Activated T-cell treated with anti-CD3 and anti-CD28 coated beads, Interleukin-2, amount 50 U/mL, for 4 hours (primary cell): ENCODE measurements at regions not wholly inside any gene's neighbourhood (a gene's known extent, or its start where the extent isn't known, plus 50 kb on each side); places are given as distances from the start of the nearest gene placed in this dataset.

ENCODE experiments used
- ATAC-seq, 2 donors: fragments of 200-7000 bp; cut with Tn5 transposase; one replicate each; pipeline ENCODE4 v1.10.0; 2021
- DNase-seq: peaks from one replicate; pipeline ENCODE4 v3.0.0-alpha.2; 2020
- H3K27me3 Mint-ChIP-seq: one replicate; pipeline ENCODE4 v1.8.0; 2021; ENCODE audit warnings: low read depth, mixed read lengths
- H3K36me3 Mint-ChIP-seq: one replicate; pipeline ENCODE4 v1.8.0; 2022; ENCODE audit warnings: mixed read lengths; ENCODE audit not compliant: insufficient read depth
- H3K4me1 Mint-ChIP-seq: one replicate; pipeline ENCODE4 v1.8.0; 2021; ENCODE audit warnings: low read depth, mixed read lengths
- H3K4me3 Mint-ChIP-seq: one replicate; pipeline ENCODE4 v1.8.0; 2021; ENCODE audit warnings: mild to moderate bottlenecking, moderate library complexity, mixed read lengths
- H3K9me3 Mint-ChIP-seq: one replicate; pipeline ENCODE4 v1.8.0; 2021; ENCODE audit warnings: mixed read lengths

- Mint-ChIP-seq H3K9me3 (no peaks in the 10 kb centered on the region), H3K36me3 (no peaks in the 10 kb centered on the region), H3K4me1 (no peaks in the 10 kb centered on the region), H3K27me3 (peaks cover 4% of the 10 kb centered on the region), H3K4me3 (no peak overlapping the region)
- DNase-seq: no peak
- no peak for ATAC-seq
Observed at GRCh38 chr13:74850893-74851292, 631.1 kb downstream of the TBC1D4 start.

DNA sequence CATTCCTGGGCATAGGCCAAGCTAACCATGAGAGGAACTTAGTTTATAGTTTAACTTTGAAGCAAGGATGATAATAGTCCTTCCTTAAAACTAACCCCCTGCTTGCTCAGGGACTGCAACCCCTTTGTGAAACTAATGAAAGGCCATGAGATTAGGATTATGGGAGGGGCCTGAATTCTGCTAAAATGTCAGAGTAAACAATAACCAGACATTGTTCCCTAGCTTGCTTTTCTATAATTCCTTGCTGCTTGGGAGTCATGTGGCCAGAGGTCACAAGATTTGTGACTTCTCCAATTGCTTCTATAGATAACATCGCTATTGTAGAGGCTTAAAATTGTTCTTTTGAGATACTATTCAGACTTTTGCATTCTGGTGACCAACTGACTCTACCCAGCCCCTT, 634.0 kb downstream of the TBC1D4 start:
- H3K4me3 Mint-ChIP-seq: no peak overlapping the region

GRCh38 chr13:74845806-74846205, 636.2 kb downstream of the TBC1D4 start:
- ATAC-seq: no peak

More for the DNA sequence above, 634.0 kb downstream of the TBC1D4 start:
- Mint-ChIP-seq H3K27me3 (peaks cover 3% of the 10 kb centered on the region), H3K9me3 (no peaks in the 10 kb centered on the region), H3K36me3 (no peaks in the 10 kb centered on the region), H3K4me1 (no peaks in the 10 kb centered on the region)
- ATAC-seq: no peak
- DNase-seq: no peak

DNA sequence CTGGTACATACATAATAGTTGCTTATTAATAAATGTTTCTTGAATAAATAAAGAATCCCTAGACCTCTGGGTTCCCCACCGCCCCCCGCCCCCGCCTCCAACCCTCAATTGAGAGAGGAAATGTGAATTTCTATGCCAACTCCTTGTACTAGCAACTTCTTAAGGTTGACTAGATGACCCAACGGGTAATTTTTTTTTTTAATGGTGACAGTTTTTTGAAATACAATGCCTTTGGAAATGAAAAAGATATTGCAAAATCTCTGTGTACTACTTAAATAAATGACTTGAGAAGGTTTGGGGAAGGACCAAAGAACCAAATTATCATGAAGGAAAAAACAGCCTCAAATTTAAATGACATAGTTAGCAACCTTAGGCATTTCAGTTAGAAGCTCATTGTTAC, 640.3 kb downstream of the TBC1D4 start:
- peaks cover 6% of the 10 kb centered on the region for H3K27me3 Mint-ChIP-seq
- no peaks in the 10 kb centered on the region for H3K36me3 Mint-ChIP-seq
- no peak for DNase-seq
- no peaks in the 10 kb centered on the region for H3K9me3 Mint-ChIP-seq
- H3K4me3 Mint-ChIP-seq: no peak overlapping the region
- ATAC-seq: no peak
- H3K4me1 Mint-ChIP-seq: no peaks in the 10 kb centered on the region

More at GRCh38 chr13:74845806-74846205, 636.2 kb downstream of the TBC1D4 start:
- no peak for DNase-seq
- H3K4me3 Mint-ChIP-seq: no peak overlapping the region
- H3K4me1 Mint-ChIP-seq: no peaks in the 10 kb centered on the region
- no peaks in the 10 kb centered on the region for H3K9me3 Mint-ChIP-seq
- H3K27me3 Mint-ChIP-seq: peaks cover 6% of the 10 kb centered on the region
- H3K36me3 Mint-ChIP-seq: no peaks in the 10 kb centered on the region

DNA sequence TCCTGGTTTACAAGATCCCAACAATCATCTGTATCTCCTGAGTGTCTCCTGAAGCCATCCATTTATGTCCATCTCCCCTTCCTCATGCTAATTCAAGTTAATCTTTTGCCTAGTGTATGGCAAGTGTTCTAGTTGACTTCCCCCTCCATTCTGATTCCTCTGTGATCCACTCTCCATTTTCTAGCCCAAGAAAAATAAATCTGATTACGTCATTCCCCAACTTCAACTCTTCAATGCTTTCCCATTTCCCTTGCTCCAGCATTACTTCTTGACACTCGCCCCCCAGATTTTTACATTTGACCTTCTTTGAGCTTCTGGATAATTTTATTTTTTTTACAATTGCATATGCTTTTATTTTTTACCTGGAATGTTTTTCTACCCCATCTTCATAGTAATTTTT, 640.8 kb downstream of the TBC1D4 start:
- no peaks in the 10 kb centered on the region for H3K36me3 Mint-ChIP-seq
- DNase-seq: no peak
- no peak overlapping the region for H3K4me3 Mint-ChIP-seq
- H3K27me3 Mint-ChIP-seq: peaks cover 6% of the 10 kb centered on the region
- no peaks in the 10 kb centered on the region for H3K9me3 Mint-ChIP-seq
- no peaks in the 10 kb centered on the region for H3K4me1 Mint-ChIP-seq
- ATAC-seq: no peak

GRCh38 chr13:74839656-74840055, 642.3 kb downstream of the TBC1D4 start:
- ATAC-seq (no peak), DNase-seq (no peak)
- peaks cover 3% of the 10 kb centered on the region for H3K4me1 Mint-ChIP-seq
- peaks cover 2% of the 10 kb centered on the region for H3K27me3 Mint-ChIP-seq
- no peaks in the 10 kb centered on the region for H3K9me3 Mint-ChIP-seq
- no peak overlapping the region for H3K4me3 Mint-ChIP-seq
- no peaks in the 10 kb centered on the region for H3K36me3 Mint-ChIP-seq

DNA sequence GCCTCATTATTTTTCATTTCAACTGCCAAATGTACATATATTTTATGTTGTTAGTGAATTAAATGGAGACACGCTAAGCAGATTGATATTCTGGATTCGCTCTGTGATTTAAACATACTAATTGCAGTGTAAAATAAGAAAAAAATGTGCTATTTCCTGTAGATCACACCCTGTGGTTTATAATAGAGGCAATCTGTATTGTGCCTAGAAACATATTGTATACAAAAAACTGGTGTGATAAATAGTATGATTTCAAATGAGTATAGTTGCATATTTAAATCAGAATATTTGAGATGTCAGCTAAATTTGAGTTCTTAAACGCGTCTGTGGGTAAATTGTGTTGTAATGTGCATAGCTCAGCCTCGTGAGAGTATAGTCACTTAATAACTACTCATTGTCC, 643.9 kb downstream of the TBC1D4 start:
- peaks cover 3% of the 10 kb centered on the region for H3K4me1 Mint-ChIP-seq
- H3K27me3 Mint-ChIP-seq: peaks cover 2% of the 10 kb centered on the region
- no peaks in the 10 kb centered on the region for H3K36me3 Mint-ChIP-seq
- ATAC-seq (no peak), DNase-seq (no peak)
- H3K9me3 Mint-ChIP-seq: no peaks in the 10 kb centered on the region
- H3K4me3 Mint-ChIP-seq: no peak overlapping the region

DNA sequence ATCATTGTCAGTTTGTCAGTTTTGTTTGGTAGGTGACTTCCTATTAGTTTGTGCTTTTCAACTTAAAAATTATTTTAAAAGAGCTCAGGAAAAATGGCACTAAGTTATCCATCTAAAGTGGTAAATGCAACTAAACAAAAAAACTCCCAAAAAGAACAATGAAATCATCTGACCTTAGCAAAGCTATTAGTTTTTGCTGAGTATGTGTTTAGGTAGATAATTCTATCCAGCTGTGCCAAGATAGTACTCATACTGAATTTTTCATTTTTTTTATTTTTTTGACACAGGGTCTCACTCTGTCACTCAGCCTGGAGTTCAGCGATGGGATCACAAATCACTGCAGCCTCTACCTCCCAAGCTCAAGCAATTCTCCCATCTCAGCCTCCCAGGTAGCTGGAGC, 645.3 kb downstream of the TBC1D4 start:
- H3K4me1 Mint-ChIP-seq: peaks cover 3% of the 10 kb centered on the region
- no peak overlapping the region for H3K4me3 Mint-ChIP-seq
- DNase-seq (no peak), ATAC-seq (no peak)
- H3K36me3 Mint-ChIP-seq: no peaks in the 10 kb centered on the region
- no peaks in the 10 kb centered on the region for H3K9me3 Mint-ChIP-seq
- H3K27me3 Mint-ChIP-seq: no peaks in the 10 kb centered on the region

DNA sequence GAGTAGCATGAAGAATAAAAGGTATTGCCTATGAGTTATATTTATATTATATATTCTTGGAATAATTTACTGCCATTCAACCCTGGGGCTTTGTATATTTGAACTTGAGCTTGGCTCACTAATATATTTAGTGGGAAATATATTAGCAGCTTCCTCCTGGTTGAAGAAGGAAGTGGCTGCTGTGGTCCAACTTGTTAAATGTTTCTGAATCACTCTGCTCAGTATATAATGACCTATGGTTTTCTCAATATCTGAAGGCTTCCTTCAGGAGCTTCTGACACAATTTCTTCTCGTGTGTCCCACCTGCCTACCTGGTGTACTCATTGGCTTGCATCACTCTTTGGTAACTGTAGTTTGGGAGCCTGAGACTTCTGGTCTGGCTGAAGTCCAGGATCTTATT, 646.4 kb downstream of the TBC1D4 start:
- Mint-ChIP-seq H3K27me3 (no peaks in the 10 kb centered on the region), H3K4me3 (no peak overlapping the region), H3K4me1 (peaks cover 3% of the 10 kb centered on the region), H3K36me3 (no peaks in the 10 kb centered on the region), H3K9me3 (no peaks in the 10 kb centered on the region)
- DNase-seq (no peak), ATAC-seq (no peak)

- no peaks in the 10 kb centered on the region for H3K36me3 Mint-ChIP-seq
- ATAC-seq: no peak
- H3K27me3 Mint-ChIP-seq: no peaks in the 10 kb centered on the region
- no peak for DNase-seq
- H3K9me3 Mint-ChIP-seq: no peaks in the 10 kb centered on the region
- no peaks in the 10 kb centered on the region for H3K4me1 Mint-ChIP-seq
- H3K4me3 Mint-ChIP-seq: no peak overlapping the region
Observed at GRCh38 chr13:74825938-74826246, 656.1 kb downstream of the TBC1D4 start.

GRCh38 chr13:74825152-74825937, 656.6 kb downstream of the TBC1D4 start:
- Mint-ChIP-seq H3K4me3 (no peak overlapping the region), H3K36me3 (no peaks in the 10 kb centered on the region)

GRCh38 chr13:74820809-74821208, 661.2 kb downstream of the TBC1D4 start:
- H3K9me3 Mint-ChIP-seq: no peaks in the 10 kb centered on the region
- no peaks in the 10 kb centered on the region for H3K4me1 Mint-ChIP-seq
- H3K36me3 Mint-ChIP-seq: no peaks in the 10 kb centered on the region
- no peak overlapping the region for H3K4me3 Mint-ChIP-seq
- no peaks in the 10 kb centered on the region for H3K27me3 Mint-ChIP-seq
- DNase-seq (no peak), ATAC-seq (no peak)

More at GRCh38 chr13:74825152-74825937, 656.6 kb downstream of the TBC1D4 start:
- ATAC-seq (no peak), DNase-seq (no peak)
- Mint-ChIP-seq H3K9me3 (no peaks in the 10 kb centered on the region), H3K27me3 (no peaks in the 10 kb centered on the region), H3K4me1 (no peaks in the 10 kb centered on the region)

DNA sequence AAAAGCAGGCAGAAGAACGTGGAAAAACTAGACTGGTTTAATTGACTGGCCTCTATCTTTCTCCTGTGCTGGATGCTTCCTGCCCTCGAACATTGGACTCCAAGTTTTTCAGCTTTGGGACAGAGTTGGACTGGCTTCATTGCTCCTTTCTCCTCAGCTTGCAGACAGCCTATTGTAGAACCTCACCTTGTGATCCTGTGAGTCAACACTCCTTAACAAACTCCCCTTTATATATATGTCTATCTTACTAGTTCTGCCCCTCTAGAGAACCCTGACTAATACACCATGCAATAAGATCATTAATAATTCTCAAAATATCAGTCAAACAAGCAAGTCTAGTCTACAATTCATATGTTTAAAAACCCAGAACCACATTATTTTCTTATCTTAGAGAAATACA, 662.4 kb downstream of the TBC1D4 start:
- no peak for ATAC-seq
- Mint-ChIP-seq H3K9me3 (no peaks in the 10 kb centered on the region), H3K36me3 (no peaks in the 10 kb centered on the region), H3K27me3 (no peaks in the 10 kb centered on the region), H3K4me1 (no peaks in the 10 kb centered on the region), H3K4me3 (no peak overlapping the region)
- no peak for DNase-seq

DNA sequence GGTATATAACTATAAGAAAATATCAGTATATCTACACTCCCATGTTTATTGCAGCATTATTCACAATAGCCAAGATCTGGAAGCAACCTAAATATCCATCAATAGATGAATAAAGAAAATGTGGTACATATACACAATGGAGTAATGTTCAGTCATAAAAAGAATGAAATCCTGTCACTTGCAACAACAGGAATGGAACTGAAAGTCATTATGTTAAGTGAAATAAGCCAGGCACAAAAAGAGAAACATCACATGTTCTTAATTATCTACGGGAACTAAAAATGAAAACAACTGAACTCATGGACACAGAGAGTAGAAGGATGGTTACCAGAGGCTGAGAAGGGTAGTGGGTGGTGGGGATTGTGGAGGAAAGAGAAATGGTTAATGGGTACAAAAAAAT, 665.2 kb downstream of the TBC1D4 start:
- DNase-seq: no peak
- ATAC-seq: no peak

GRCh38 chr13:74796157-74796556, 662.0 kb upstream of the KLF12 start:
- Mint-ChIP-seq H3K36me3 (no peaks in the 10 kb centered on the region), H3K4me1 (no peaks in the 10 kb centered on the region), H3K27me3 (peaks cover 36% of the 10 kb centered on the region), H3K4me3 (no peak overlapping the region), H3K9me3 (peaks cover 7% of the 10 kb centered on the region)
- DNase-seq: no peak
- ATAC-seq: no peak

More for the DNA sequence above, 665.2 kb downstream of the TBC1D4 start:
- Mint-ChIP-seq H3K36me3 (no peaks in the 10 kb centered on the region), H3K27me3 (peaks cover 3% of the 10 kb centered on the region), H3K9me3 (peaks cover 12% of the 10 kb centered on the region), H3K4me1 (no peaks in the 10 kb centered on the region), H3K4me3 (no peak overlapping the region)
